Common myeloid progenitor, CD34-positive (primary cell): ENCODE measurements at regions not wholly inside any gene's neighbourhood (a gene's known extent, or its start where the extent isn't known, plus 50 kb on each side); places are given as distances from the start of the nearest gene placed in this dataset.

Experiments
- CTCF ChIA-PET: fragments of 350-600 bp; sonication (Branson Sonifier 250); formaldehyde crosslinking; loops from one replicate; lab custom pipeline; 2021; ENCODE audit warnings: antibody characterized with exemption; lab: Charles Lee
- POLR2A ChIA-PET: fragments of 350-600 bp; sonication (Branson Sonifier 250); formaldehyde crosslinking; loops from one replicate; lab custom pipeline; 2021; ENCODE audit warnings: antibody characterized with exemption; lab: Charles Lee
- DNase-seq, 3 donors: peaks; one replicate each; pipeline versions ENCODE4 v3.0.0 to v3.0.0-alpha.2; 2013
- H3K27ac ChIP-seq, 2 experiments: 1 replicate in 1 of 2; 2 replicates in 1 of 2; pipeline ENCODE4 v1.7.0; 2013; ENCODE audit warnings: inconsistent platforms in 2 of 2, low read length in 2 of 2, mild to moderate bottlenecking in 2 of 2, low read depth in 1 of 2, moderate library complexity in 1 of 2; ENCODE audit not compliant: severe bottlenecking in 2 of 2, insufficient read depth in 1 of 2, poor library complexity in 1 of 2
- H3K27me3 ChIP-seq, 5 experiments: replicated peaks in 2 of 5; 1 replicate in 3 of 5; 2 replicates in 2 of 5; pipeline versions ENCODE4 v1.6.1 to v1.7.0; 2013; ENCODE audit warnings: low read length in 4 of 5, mild to moderate bottlenecking in 2 of 5, moderate library complexity in 2 of 5, inconsistent platforms in 1 of 5; ENCODE audit not compliant: insufficient read depth in 5 of 5, control insufficient read depth in 4 of 5
- H3K36me3 ChIP-seq, 4 experiments: 1 replicate in 2 of 4; 2 replicates in 2 of 4; pipeline versions ENCODE4 v1.6.1 to v1.7.0; 2013; ENCODE audit warnings: low read length in 3 of 4, control low read depth in 1 of 4, mild to moderate bottlenecking in 1 of 4; ENCODE audit not compliant: control insufficient read depth in 4 of 4, insufficient read depth in 4 of 4
- H3K4me1 ChIP-seq, 4 experiments: 1 replicate in 3 of 4; 2 replicates in 1 of 4; pipeline versions ENCODE4 v1.6.1 to v1.7.1; 2013; ENCODE audit warnings: low read length in 3 of 4, mild to moderate bottlenecking in 3 of 4, control low read depth in 1 of 4, inconsistent platforms in 1 of 4, moderate library complexity in 1 of 4; ENCODE audit not compliant: control insufficient read depth in 4 of 4, insufficient read depth in 4 of 4; ENCODE audit errors: control extremely low read depth in 1 of 4
- H3K4me3 ChIP-seq, 7 experiments: 1 replicate in 4 of 7; 2 replicates in 3 of 7; pipeline versions ENCODE4 v1.5.1 to v1.7.0; 2013; ENCODE audit warnings: mild to moderate bottlenecking in 7 of 7, low read length in 6 of 7, moderate library complexity in 6 of 7, inconsistent platforms in 2 of 7, low read depth in 2 of 7, control low read depth in 1 of 7; ENCODE audit not compliant: insufficient read depth in 4 of 7, control insufficient read depth in 1 of 7; ENCODE audit errors: extremely low read depth in 1 of 7
- H3K9me3 ChIP-seq, 5 experiments: 1 replicate in 4 of 5; 2 replicates in 1 of 5; pipeline versions ENCODE4 v1.6.1 to v1.7.1; 2013; ENCODE audit warnings: low read length in 4 of 5, mild to moderate bottlenecking in 2 of 5, inconsistent platforms in 1 of 5, low read depth in 1 of 5, moderate library complexity in 1 of 5; ENCODE audit not compliant: control insufficient read depth in 4 of 5, insufficient read depth in 2 of 5; ENCODE audit errors: control extremely low read depth in 1 of 5
- WGBS: methylation state at CpG from one replicate; pipeline ENCODE4 v1.1.5; 2013; ENCODE audit not compliant: insufficient coverage; 5-methylcytosine and 5-hydroxymethylcytosine counted together

GRCh38 chr12:46105735-46106134 lies 115.4 kb upstream of the SCAF11 start:
- no peak overlapping the region for H3K4me3 ChIP-seq
- no peaks in the 10 kb centered on the region for H3K9me3 ChIP-seq
- WGBS: 92% methylated on average over 1 of the region's 2 CpGs
- H3K36me3 ChIP-seq: no peaks in the 10 kb centered on the region
- H3K27me3 ChIP-seq: no peaks in the 10 kb centered on the region
- POLR2A ChIA-PET: no interaction called here
- no peak overlapping the region for H3K27ac ChIP-seq
- CTCF ChIA-PET: no interaction called here
- no peaks in the 10 kb centered on the region for H3K4me1 ChIP-seq
- no peak for DNase-seq

- no CpG with 5 or more reads among the region's 3 CpGs for WGBS
Measured at GRCh38 chr12:46103559-46104383, 113.4 kb upstream of the SCAF11 start.

GRCh38 chr12:46101485-46101869 lies 111.1 kb upstream of the SCAF11 start:
- H3K36me3 ChIP-seq: no peaks in the 10 kb centered on the region
- POLR2A ChIA-PET: no interaction called here
- no peak for DNase-seq
- no peaks in the 10 kb centered on the region for H3K4me1 ChIP-seq
- CTCF ChIA-PET: interaction anchor here (1.7 kb wide), 1 partner anchor 11 kb away, joined by 3 read pairs; no protein-coding TSS in a partner anchor
- WGBS: 97% methylated on average over 4 of the region's 4 CpGs
- H3K9me3 ChIP-seq: peaks cover 0 to 3% (median 0%) of the 10 kb centered on the region in 5 experiments
- no peak overlapping the region for H3K27ac ChIP-seq
- no peaks in the 10 kb centered on the region for H3K27me3 ChIP-seq
- no peak overlapping the region for H3K4me3 ChIP-seq

More at GRCh38 chr12:46103559-46104383, 113.4 kb upstream of the SCAF11 start:
- Histone ChIP-seq H3K27me3 (no peaks in the 10 kb centered on the region), H3K4me1 (no peaks in the 10 kb centered on the region), H3K9me3 (peaks cover 0 to under 1% (median 0%) of the 10 kb centered on the region in 5 experiments), H3K4me3 (no peak overlapping the region), H3K36me3 (no peaks in the 10 kb centered on the region), H3K27ac (no peak overlapping the region)
- no peak for DNase-seq
- POLR2A ChIA-PET: no interaction called here
- CTCF ChIA-PET: interaction anchor here (1.1 to 1.3 kb wide), 2 partner anchors 19 to 21 kb away, joined by 3 to 5 read pairs; no protein-coding TSS in a partner anchor

GRCh38 chr12:46100551-46101484 lies 110.4 kb upstream of the SCAF11 start:
- POLR2A ChIA-PET: no interaction called here
- Histone ChIP-seq H3K4me3 (no peak overlapping the region), H3K9me3 (peaks cover 0 to 3% (median 0%) of the 10 kb centered on the region in 5 experiments), H3K4me1 (no peaks in the 10 kb centered on the region), H3K27ac (no peak overlapping the region), H3K36me3 (no peaks in the 10 kb centered on the region), H3K27me3 (no peaks in the 10 kb centered on the region)
- WGBS: 92% methylated on average over 5 of the region's 6 CpGs
- CTCF ChIA-PET: interaction anchor here (1.1 kb wide), 1 partner anchor 66 kb away, joined by 3 read pairs; no protein-coding TSS in a partner anchor
- DNase-seq: no peak

GRCh38 chr12:46089414-46090162 lies 99.2 kb upstream of the SCAF11 start:
- ChIA-PET CTCF (interaction anchor here (0.8 kb wide), 1 partner anchor 13 kb away, joined by 3 read pairs; no protein-coding TSS in a partner anchor), POLR2A (no interaction called here)
- Histone ChIP-seq H3K9me3 (peaks cover 0 to 19% (median 8%) of the 10 kb centered on the region in 5 experiments), H3K27me3 (no peaks in the 10 kb centered on the region), H3K27ac (no peak overlapping the region), H3K4me1 (no peaks in the 10 kb centered on the region), H3K4me3 (no peak overlapping the region), H3K36me3 (no peaks in the 10 kb centered on the region)
- DNase-seq: no peak
- WGBS: 98% methylated on average over 5 of the region's 5 CpGs

- Histone ChIP-seq H3K4me1 (no peaks in the 10 kb centered on the region), H3K4me3 (no peak overlapping the region), H3K27ac (no peak overlapping the region), H3K36me3 (no peaks in the 10 kb centered on the region), H3K27me3 (no peaks in the 10 kb centered on the region), H3K9me3 (peaks cover 0 to 25% (median 11%) of the 10 kb centered on the region in 5 experiments)
- no peak for DNase-seq
- CTCF ChIA-PET: no interaction called here
- WGBS: 88% methylated on average over 1 of the region's 1 CpG
- POLR2A ChIA-PET: no interaction called here
Measured at GRCh38 chr12:46087916-46088439, 97.6 kb upstream of the SCAF11 start.
